GM12878 (cell line): ENCODE measurements at regions not wholly inside any gene's neighbourhood (a gene's known extent, or its start where the extent isn't known, plus 50 kb on each side); places are given as distances from the start of the nearest gene placed in this dataset.

Experiments
- ATAC-seq: fragments of 200-7000 bp; cut with Tn5 transposase; 3 replicates; pipeline ENCODE4 v1.9.1; 2020; ENCODE audit warnings: mild to moderate bottlenecking, moderate library complexity
- BruUV-seq: library from RNA; stranded (reverse); fragments of 400-500 nt; replicated peaks from 2 replicates; lab custom pipeline; 2021; lab: Mats Ljungman, UMichigan
- CTCF ChIA-PET: fragments of 300-600 bp; sonication (Branson Sonifier 250); formaldehyde crosslinking; extraction: SDS; loops from one replicate; lab custom pipeline; 2021; ENCODE audit warnings: inconsistent platforms; lab: Yijun Ruan, JAX
- POLR2A ChIA-PET: fragments of 350-600 bp; formaldehyde crosslinking; extraction: SDS; loops from one replicate; lab custom pipeline; 2021; ENCODE audit warnings: inconsistent platforms; lab: Charles Lee
- RAD21 ChIA-PET: fragments of 300-600 bp; sonication (Branson Sonifier 250); formaldehyde crosslinking; loops from one replicate; lab custom pipeline; 2023; ENCODE audit warnings: antibody characterized with exemption; ENCODE audit not compliant: unreplicated experiment; lab: Charles Lee
- SMC1A ChIA-PET: fragments of 300-600 bp; sonication (Branson Sonifier 250); formaldehyde crosslinking; loops from one replicate; lab custom pipeline; 2023; ENCODE audit not compliant: unreplicated experiment, uncharacterized antibody; lab: Charles Lee
- DNase-seq: peaks from one replicate; pipeline ENCODE4 v3.0.0-alpha.2; 2011; ENCODE audit warnings: low read depth, low spot score
- FAIRE-seq: peaks from 3 replicates; lab custom pipeline; 2011; peaks lifted over from hg19 to GRCh38; lab: Jason Lieb, UNC
- H2AFZ ChIP-seq: 2 replicates; pipeline ENCODE4 v1.6.0; 2011; ENCODE audit warnings: low read depth, low read length, control low read depth; ENCODE audit not compliant: control insufficient read depth
- H3K27ac ChIP-seq: 2 replicates; pipeline ENCODE4 v1.5.1; 2011; ENCODE audit warnings: control low read depth; ENCODE audit not compliant: control insufficient read depth, insufficient read depth
- H3K27me3 ChIP-seq, 2 experiments: replicated peaks in 1 of 2; 2 replicates each; pipeline versions ENCODE4 v1.6.0 to v1.6.1; 2011; ENCODE audit warnings: low read length in 1 of 2; ENCODE audit not compliant: control insufficient read depth in 2 of 2, insufficient read depth in 2 of 2
- H3K36me3 ChIP-seq, 2 experiments: 2 replicates each; pipeline ENCODE4 v1.5.1; 2011; ENCODE audit warnings: low read length in 1 of 2; ENCODE audit not compliant: control insufficient read depth in 2 of 2, insufficient read depth in 2 of 2
- H3K4me1 ChIP-seq: 2 replicates; pipeline ENCODE4 v1.6.1; 2011; ENCODE audit warnings: mild to moderate bottlenecking, low read length, moderate library complexity, mixed read lengths; ENCODE audit not compliant: control insufficient read depth, insufficient read depth
- H3K4me2 ChIP-seq: 2 replicates; pipeline ENCODE4 v1.6.0; 2011; ENCODE audit warnings: control low read depth; ENCODE audit not compliant: control insufficient read depth, insufficient read depth
- H3K4me3 ChIP-seq: fragments of 200-600 bp; sonication (generic); 2 replicates; pipeline ENCODE4 v1.5.1; 2016
- H3K79me2 ChIP-seq: 2 replicates; pipeline ENCODE4 v1.6.0; 2011; ENCODE audit warnings: low read length; ENCODE audit not compliant: control insufficient read depth, insufficient read depth
- H3K9ac ChIP-seq: 2 replicates; pipeline ENCODE4 v1.8.0; 2011; ENCODE audit warnings: low read length, control low read depth, mixed read lengths; ENCODE audit not compliant: control insufficient read depth, insufficient read depth
- H3K9me3 ChIP-seq: replicated peaks from 3 replicates; pipeline ENCODE4 v1.5.1; 2011; ENCODE audit warnings: mild to moderate bottlenecking, low read length; ENCODE audit not compliant: control insufficient read depth, insufficient read depth
- H4K20me1 ChIP-seq: 2 replicates; pipeline ENCODE4 v1.6.0; 2011; ENCODE audit not compliant: control insufficient read depth, insufficient read depth
- CHD1 ChIP-seq: IDR thresholded peaks from 2 replicates; pipeline ENCODE4 v1.6.1; 2012; ENCODE audit warnings: low read depth, low read length, improper control_type of control experiment
- CREB1 ChIP-seq: IDR thresholded peaks from 2 replicates; pipeline ENCODE4 v1.6.1; 2012; ENCODE audit warnings: low read depth, mild to moderate bottlenecking, inconsistent platforms
- E2F4 ChIP-seq: IDR thresholded peaks from 2 replicates; pipeline ENCODE4 v1.6.1; 2012; ENCODE audit warnings: low read depth, low read length, improper control_type of control experiment
- IKZF2 ChIP-seq, 2 experiments: fragments of 450-650 bp; IDR thresholded peaks; 2 replicates each; pipeline ENCODE4 v1.6.1; 2017; ENCODE audit warnings: mild to moderate bottlenecking in 2 of 2, moderate library complexity in 2 of 2
- POLR2AphosphoS2 ChIP-seq: IDR thresholded peaks from 2 replicates; pipeline ENCODE4 v1.6.1; 2011; ENCODE audit warnings: low read depth, mild to moderate bottlenecking, low read length, improper control_type of control experiment, moderate library complexity
- SIN3A ChIP-seq: IDR thresholded peaks from 2 replicates; pipeline ENCODE4 v1.6.1; 2012; ENCODE audit warnings: low read depth, low read length, improper control_type of control experiment
- SIX5 ChIP-seq: IDR thresholded peaks from 2 replicates; pipeline ENCODE4 v1.6.1; 2011; ENCODE audit warnings: mild to moderate bottlenecking, low read depth, low read length, moderate library complexity; ENCODE audit not compliant: severe bottlenecking
- YY1 ChIP-seq: IDR thresholded peaks from 2 replicates; pipeline ENCODE4 v1.6.1; 2011; ENCODE audit warnings: low read depth, mild to moderate bottlenecking, low read length
- ZNF217 ChIP-seq: fragments of 450-650 bp; IDR thresholded peaks from 2 replicates; pipeline ENCODE4 v1.6.1; 2017; ENCODE audit warnings: antibody characterized with exemption, mild to moderate bottlenecking
- ZNF24 ChIP-seq: fragments of 450-650 bp; IDR thresholded peaks from 2 replicates; pipeline ENCODE4 v1.6.1; 2017; ENCODE audit warnings: antibody characterized with exemption, mild to moderate bottlenecking
- WGBS: methylation state at CpG from one replicate; pipeline ENCODE4 v1.1.6; 2016; ENCODE audit warnings: low lambda C conversion rate; ENCODE audit not compliant: insufficient replicate concordance, insufficient coverage; ENCODE audit errors: missing lambda C conversion rate; 5-methylcytosine and 5-hydroxymethylcytosine counted together
- in situ Hi-C: fragments of 300-500 bp; cut with MboI; formaldehyde crosslinking; loops from 9 replicates; pipeline ENCODE4 v1.14.3; 2018; ENCODE audit warnings: mixed read lengths
- intact Hi-C: fragments of 100-400 bp; cut with micrococcal nuclease; formaldehyde crosslinking; loops from one replicate; pipeline ENCODE4 v1.14.2; 2022; ENCODE audit not compliant: unreplicated experiment

- no peak for TF ChIP-seq CREB1
- TF ChIP-seq, all 136 proteins: peak for 0
Measured at GRCh38 chr10:63917363-63917762, 396.2 kb downstream of the REEP3 start (continued).

- SMC1A ChIA-PET, result no interaction called here
- no peaks in the 10 kb centered on the region for H4K20me1 ChIP-seq
- no peaks in the 10 kb centered on the region for H3K36me3 ChIP-seq
- H3K27ac ChIP-seq, result no peak overlapping the region
- FAIRE-seq (no peak), ATAC-seq (no peak), DNase-seq (no peak)
- in situ Hi-C loops (no loop called here), intact Hi-C loops (no loop called here)
- no peaks in the 10 kb centered on the region for H3K27me3 ChIP-seq
- no peaks in the 10 kb centered on the region for H3K79me2 ChIP-seq
- no peaks in the 10 kb centered on the region for H3K9me3 ChIP-seq
- POLR2A ChIA-PET, result no interaction called here
- H3K4me1 ChIP-seq, result no peaks in the 10 kb centered on the region
- CTCF ChIA-PET, result no interaction called here
- no TSS peak for BruUV-seq
- TF ChIP-seq E2F4 (no peak), ZNF217 (no peak), IKZF2 (IDR thresholded peaks at IDR 0.05) (no peak), ZNF24 (no peak), CREB1 (no peak), SIX5 (no peak), POLR2AphosphoS2 (no peak), YY1 (no peak), SIN3A (no peak), CHD1 (no peak)
- no peak overlapping the region for H3K4me2 ChIP-seq
- H3K9ac ChIP-seq, result no peak overlapping the region
- RAD21 ChIA-PET, result no interaction called here
- H3K4me3 ChIP-seq, result no peak overlapping the region
- WGBS, result 39% methylated on average over 6 of the region's 6 CpGs
- H2AFZ ChIP-seq, result no peak overlapping the region
Measured at GRCh38 chr10:63919575-63920279, 398.5 kb downstream of the REEP3 start.
